Neural cell (in vitro differentiated cells): ENCODE measurements at regions not wholly inside any gene's neighbourhood (a gene's known extent, or its start where the extent isn't known, plus 50 kb on each side); places are given as distances from the start of the nearest gene placed in this dataset.

Experiments
- H2AFZ ChIP-seq: fragments of 200-600, 300-800 bp; sonication (generic), shearing (Covaris generic); 2 replicates; pipeline ENCODE4 v1.6.0; 2014; ENCODE audit warnings: low read depth, mild to moderate bottlenecking, antibody characterized with exemption, low read length, moderate library complexity
- H3F3A ChIP-seq: fragments of 200-600 bp; shearing (Covaris generic); 2 replicates; pipeline ENCODE4 v1.6.1; 2016; ENCODE audit warnings: mild to moderate bottlenecking, moderate library complexity, mixed read lengths, antibody characterized with exemption, low read length; ENCODE audit not compliant: insufficient read depth, poor library complexity, severe bottlenecking
- H3K27ac ChIP-seq: fragments of 200-600, 300-800 bp; sonication (generic), shearing (Covaris generic); 2 replicates; pipeline ENCODE4 v1.5.1; 2014; ENCODE audit warnings: mild to moderate bottlenecking, low read length, moderate library complexity
- H3K27me3 ChIP-seq: fragments of 300-800, 200-600 bp; sonication (generic), shearing (Covaris generic); 2 replicates; pipeline ENCODE4 v1.6.0; 2014; ENCODE audit warnings: mild to moderate bottlenecking, low read depth, low read length, moderate library complexity; ENCODE audit not compliant: insufficient read depth
- H3K36me3 ChIP-seq: fragments of 300-800, 200-600 bp; sonication (generic), shearing (Covaris generic); 2 replicates; pipeline ENCODE4 v1.5.1; 2014; ENCODE audit warnings: mild to moderate bottlenecking, antibody characterized with exemption, low read length, moderate library complexity; ENCODE audit not compliant: insufficient read depth
- H3K4me2 ChIP-seq: fragments of 300-800, 200-600 bp; sonication (generic), shearing (Covaris generic); 2 replicates; pipeline ENCODE4 v1.6.0; 2014; ENCODE audit warnings: mild to moderate bottlenecking, low read length
- H3K4me3 ChIP-seq: fragments of 300-800, 200-600 bp; sonication (generic), shearing (Covaris generic); 2 replicates; pipeline ENCODE4 v1.5.1; 2014; ENCODE audit warnings: mild to moderate bottlenecking, low read length, moderate library complexity
- H3K79me2 ChIP-seq: fragments of 200-600 bp; shearing (Covaris generic); replicated peaks from 2 replicates; pipeline ENCODE4 v1.6.0; 2014; ENCODE audit warnings: mild to moderate bottlenecking, low read length, moderate library complexity; ENCODE audit not compliant: insufficient read depth
- H3K9ac ChIP-seq: fragments of 300-800, 200-600 bp; sonication (generic), shearing (Covaris generic); 2 replicates; pipeline ENCODE4 v1.6.1; 2016; ENCODE audit warnings: mild to moderate bottlenecking, low read length, mixed read lengths
- H3K9me2 ChIP-seq: fragments of 200-600 bp; shearing (Covaris generic); 2 replicates; pipeline ENCODE4 v1.6.1; 2016; ENCODE audit warnings: mild to moderate bottlenecking, low read length, mixed read lengths; ENCODE audit not compliant: insufficient read depth
- H3K9me3 ChIP-seq: fragments of 200-600, 300-800 bp; sonication (generic), shearing (Covaris generic); 2 replicates; pipeline ENCODE4 v1.6.1; 2016; ENCODE audit warnings: mild to moderate bottlenecking, mixed run types, low read length, moderate library complexity, mixed read lengths
- H4K20me1 ChIP-seq: fragments of 200-600 bp; shearing (Covaris generic); 2 replicates; pipeline ENCODE4 v1.6.1; 2016; ENCODE audit warnings: mild to moderate bottlenecking, mixed run types; ENCODE audit not compliant: insufficient read depth
- CTCF ChIP-seq: fragments of 450-650 bp; IDR thresholded peaks from 2 replicates; pipeline ENCODE4 v1.5.1; 2014; ENCODE audit warnings: antibody characterized with exemption, mild to moderate bottlenecking, moderate library complexity; ENCODE audit not compliant: poor library complexity, severe bottlenecking
- EP300 ChIP-seq: fragments of 450-650 bp; conservative IDR thresholded peaks from 2 replicates; pipeline ENCODE4 v1.6.1; 2014; ENCODE audit warnings: antibody characterized with exemption, mild to moderate bottlenecking, moderate library complexity; ENCODE audit not compliant: poor library complexity, severe bottlenecking
- EZH2 ChIP-seq: fragments of 200-600, 300-800 bp; shearing (Covaris generic), sonication (generic); IDR thresholded peaks from 2 replicates; pipeline ENCODE4 v1.6.1; 2014; ENCODE audit warnings: antibody characterized with exemption, low read length, borderline replicate concordance, mild to moderate bottlenecking; ENCODE audit not compliant: insufficient read depth, poor library complexity, severe bottlenecking
- MXI1 ChIP-seq: fragments of 450-650 bp; conservative IDR thresholded peaks from 2 replicates; pipeline ENCODE4 v1.6.1; 2014; ENCODE audit warnings: antibody characterized with exemption, mild to moderate bottlenecking; ENCODE audit not compliant: poor library complexity, severe bottlenecking
- POLR2AphosphoS5 ChIP-seq: IDR thresholded peaks from 2 replicates; pipeline ENCODE4 v1.6.1; 2012
- RAD21 ChIP-seq: fragments of 450-650 bp; conservative IDR thresholded peaks from 2 replicates; pipeline ENCODE4 v1.6.1; 2014; ENCODE audit warnings: antibody characterized with exemption, mild to moderate bottlenecking, moderate library complexity
- REST ChIP-seq: IDR thresholded peaks from 2 replicates; pipeline ENCODE4 v1.6.1; 2012; ENCODE audit warnings: borderline replicate concordance
- SMC3 ChIP-seq: fragments of 450-650 bp; conservative IDR thresholded peaks from 2 replicates; pipeline ENCODE4 v1.6.1; 2014; ENCODE audit warnings: antibody characterized with exemption, mild to moderate bottlenecking, moderate library complexity; ENCODE audit not compliant: poor library complexity
- TAF1 ChIP-seq: IDR thresholded peaks from 2 replicates; pipeline ENCODE4 v1.6.1; 2012; ENCODE audit warnings: low read depth

GRCh38 chr1:82348487-82348886 is 547.8 kb downstream of the ADGRL2 start:
- no peaks in the 10 kb centered on the region for H3K27me3 ChIP-seq
- H3K9me3 ChIP-seq, result peaks cover 4% of the 10 kb centered on the region
- no peak overlapping the region for H3K27ac ChIP-seq
- H2AFZ ChIP-seq, result no peak overlapping the region
- TF ChIP-seq MXI1, result no peak
- no peak for TF ChIP-seq RAD21
- TF ChIP-seq EP300, result no peak
- no peak for TF ChIP-seq EZH2
- TF ChIP-seq POLR2AphosphoS5, result no peak
- no peak for TF ChIP-seq SMC3
- no peak for TF ChIP-seq REST
- TF ChIP-seq CTCF, result no peak
- TF ChIP-seq TAF1, result no peak
- H4K20me1 ChIP-seq, result no peaks in the 10 kb centered on the region
- H3K79me2 ChIP-seq, result no peaks in the 10 kb centered on the region
- H3K4me2 ChIP-seq, result no peak overlapping the region
- no peak overlapping the region for H3K4me3 ChIP-seq
- H3K9me2 ChIP-seq, result no peaks in the 10 kb centered on the region
- no peaks in the 10 kb centered on the region for H3F3A ChIP-seq
- no peak overlapping the region for H3K9ac ChIP-seq
- H3K36me3 ChIP-seq, result no peaks in the 10 kb centered on the region

GRCh38 chr1:82346141-82346540 is 545.4 kb downstream of the ADGRL2 start:
- no peaks in the 10 kb centered on the region for H3F3A ChIP-seq
- H3K9me3 ChIP-seq, result peaks cover 4% of the 10 kb centered on the region
- no peak overlapping the region for H2AFZ ChIP-seq
- no peaks in the 10 kb centered on the region for H3K27me3 ChIP-seq
- no peak overlapping the region for H3K27ac ChIP-seq
- H3K79me2 ChIP-seq, result no peaks in the 10 kb centered on the region
- H4K20me1 ChIP-seq, result no peaks in the 10 kb centered on the region
- no peak overlapping the region for H3K4me2 ChIP-seq
- no peak overlapping the region for H3K9ac ChIP-seq
- H3K36me3 ChIP-seq, result no peaks in the 10 kb centered on the region
- H3K4me3 ChIP-seq, result no peak overlapping the region
- TF ChIP-seq EP300 (no peak), MXI1 (no peak), RAD21 (no peak), TAF1 (no peak), REST (no peak), SMC3 (no peak), POLR2AphosphoS5 (no peak), EZH2 (no peak), CTCF (no peak)
- no peaks in the 10 kb centered on the region for H3K9me2 ChIP-seq
